ACHN (cell line): ENCODE measurements at regions not wholly inside any gene's neighbourhood (a gene's known extent, or its start where the extent isn't known, plus 50 kb on each side); places are given as distances from the start of the nearest gene placed in this dataset.
"Not testable (repeated sequence)": the region's sequence is repeated elsewhere in the genome, so short reads cannot be mapped to it uniquely, and the experiment has no call there.

Experiments used
- DNase-seq: peaks from one replicate; pipeline ENCODE4 v3.0.0-alpha.2; 2015
- in situ Hi-C: cut with HindIII; loops from 2 replicates; pipeline ENCODE4 v1.10.0; 2017; ENCODE audit warnings: low sequenced_read_pairs, low pct_ligation_motif_present, low pct_unique_long_range_greater_than_20kb

- in situ Hi-C loops: no loop called here
- no peak for DNase-seq
Measured at GRCh38 chr5:60546207-60546606, 153.8 kb downstream of the DEPDC1B start.

DNA sequence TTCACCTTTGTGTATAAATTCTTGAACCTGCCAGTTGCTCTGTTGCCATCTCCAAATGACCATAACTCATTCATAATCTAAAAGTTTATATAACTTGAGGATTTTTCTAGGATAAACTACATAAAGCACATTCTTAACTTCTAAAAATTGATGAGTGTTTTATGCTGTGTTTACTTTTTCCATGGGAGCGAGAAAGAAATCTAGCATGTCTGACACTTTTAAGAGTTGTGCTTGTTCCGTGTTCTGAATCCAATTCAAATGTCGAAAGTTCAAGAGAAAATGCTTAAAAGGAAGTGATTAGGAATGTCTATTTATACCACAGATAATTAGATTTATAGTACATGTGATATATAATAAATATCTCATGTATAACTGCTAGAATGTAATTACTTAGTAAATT is 154.4 kb downstream of the DEPDC1B start:
- in situ Hi-C loops: no loop called here
- DNase-seq: no peak

GRCh38 chr5:60544142-60544541 is 155.8 kb downstream of the DEPDC1B start:
- in situ Hi-C loops: no loop called here
- DNase-seq: no peak

- no peak for DNase-seq
- in situ Hi-C loops: no loop called here
Measured at GRCh38 chr5:60541980-60542379, 158.0 kb downstream of the DEPDC1B start.

GRCh38 chr5:60540856-60541805 is 158.8 kb downstream of the DEPDC1B start:
- DNase-seq: no peak
- in situ Hi-C loops: no loop called here

GRCh38 chr5:60538955-60539866 is 160.8 kb downstream of the DEPDC1B start:
- no peak for DNase-seq
- in situ Hi-C loops: no loop called here

DNA sequence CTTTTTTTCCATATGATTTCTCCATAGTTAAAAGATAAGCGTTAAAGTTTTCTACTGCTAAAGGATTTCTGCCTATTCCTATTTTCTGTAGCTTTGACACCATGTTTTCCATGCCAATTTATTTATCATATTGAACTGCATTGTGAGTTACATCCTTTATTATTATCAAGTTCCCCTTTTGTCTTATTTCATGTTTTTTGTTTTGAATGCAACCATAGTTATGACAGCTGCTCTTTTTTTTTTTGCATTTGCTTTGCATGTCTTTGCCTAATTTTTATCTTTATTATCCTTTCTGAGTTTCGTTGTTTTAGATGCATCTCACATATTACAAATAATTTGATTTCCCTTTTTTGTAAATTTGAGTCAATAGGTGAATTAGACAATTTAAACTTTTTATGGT is 161.5 kb downstream of the DEPDC1B start:
- in situ Hi-C loops: no loop called here
- DNase-seq: no peak

DNA sequence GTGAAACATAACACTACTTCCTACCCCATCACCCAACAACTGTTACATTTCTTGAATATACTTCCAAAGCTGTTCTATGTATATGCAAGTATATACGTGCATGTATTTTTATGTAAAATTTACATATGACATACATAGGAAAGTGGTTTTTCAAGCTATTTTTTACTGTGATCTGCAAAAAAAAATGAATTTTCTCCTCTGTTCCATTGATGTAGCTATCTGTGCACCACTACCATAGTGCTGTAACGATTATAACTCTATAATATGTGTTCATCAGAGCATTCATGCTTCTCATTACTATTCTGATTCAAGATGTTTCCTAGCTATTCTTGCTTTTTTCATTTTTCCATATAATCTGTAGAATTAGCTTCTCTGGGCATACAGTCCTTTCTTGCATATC is 164.0 kb downstream of the DEPDC1B start:
- in situ Hi-C loops: no loop called here
- no peak for DNase-seq

- no peak for DNase-seq
- in situ Hi-C loops: no loop called here
Measured at GRCh38 chr5:60535198-60535597, 164.8 kb downstream of the DEPDC1B start.

DNA sequence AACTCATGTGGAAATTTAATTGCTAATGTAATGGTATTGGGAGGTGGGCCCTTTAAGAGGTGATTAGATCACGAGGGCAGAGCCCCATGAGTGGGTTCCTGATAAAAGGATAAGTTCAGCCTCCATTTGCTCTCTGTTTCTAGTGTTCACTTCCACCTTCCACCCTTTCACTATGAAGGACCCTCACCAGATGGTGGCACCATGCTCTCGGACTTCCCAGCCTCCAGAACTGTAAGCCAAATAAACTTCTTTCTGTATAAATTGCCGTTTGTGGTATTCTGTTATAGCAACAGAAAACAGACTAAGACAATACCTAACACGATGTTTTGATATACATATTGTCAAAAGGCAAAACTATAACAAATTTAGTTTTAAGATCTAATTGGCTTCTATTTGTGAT is 166.2 kb downstream of the DEPDC1B start:
- in situ Hi-C loops: no loop called here
- DNase-seq: no peak

GRCh38 chr5:60532796-60533195 is 167.2 kb downstream of the DEPDC1B start:
- DNase-seq, in situ Hi-C loops: not testable (repeated sequence)

DNA sequence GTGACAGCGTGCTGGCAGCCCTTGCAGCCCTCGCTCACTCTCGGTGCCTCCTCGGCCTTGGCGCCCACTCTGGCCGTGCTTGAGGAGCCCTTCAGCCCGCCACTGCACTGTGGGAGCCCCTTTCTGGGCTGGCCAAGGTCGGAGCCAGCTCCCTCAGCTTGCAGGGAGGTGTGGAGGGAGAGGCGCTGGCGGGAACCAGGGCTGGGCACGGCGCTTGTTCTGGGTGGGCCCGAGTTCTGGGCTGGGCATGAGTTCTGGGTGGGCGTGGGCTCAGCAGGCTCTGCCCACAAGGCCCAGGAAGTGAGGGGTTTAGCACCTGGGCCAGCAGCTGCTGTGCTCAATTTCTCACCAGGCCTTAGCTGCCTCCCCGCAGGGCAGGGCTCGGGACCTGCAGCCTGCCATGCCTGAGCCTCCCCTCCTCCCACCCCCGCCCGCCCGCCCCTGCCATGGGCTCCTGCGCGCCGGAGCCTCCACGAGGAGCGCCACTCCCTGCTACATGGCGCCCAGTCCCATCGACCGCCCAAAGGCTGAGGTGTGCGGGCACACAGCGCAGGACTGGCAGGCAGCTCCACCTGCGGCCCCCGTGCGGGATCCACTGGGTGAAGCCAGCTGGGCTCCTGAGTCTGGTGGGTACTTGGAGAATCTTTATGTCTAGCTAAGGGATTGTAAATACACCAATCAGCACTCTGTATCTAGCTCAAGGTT is 169.7 kb downstream of the DEPDC1B start:
- DNase-seq, in situ Hi-C loops: not testable (repeated sequence)

DNA sequence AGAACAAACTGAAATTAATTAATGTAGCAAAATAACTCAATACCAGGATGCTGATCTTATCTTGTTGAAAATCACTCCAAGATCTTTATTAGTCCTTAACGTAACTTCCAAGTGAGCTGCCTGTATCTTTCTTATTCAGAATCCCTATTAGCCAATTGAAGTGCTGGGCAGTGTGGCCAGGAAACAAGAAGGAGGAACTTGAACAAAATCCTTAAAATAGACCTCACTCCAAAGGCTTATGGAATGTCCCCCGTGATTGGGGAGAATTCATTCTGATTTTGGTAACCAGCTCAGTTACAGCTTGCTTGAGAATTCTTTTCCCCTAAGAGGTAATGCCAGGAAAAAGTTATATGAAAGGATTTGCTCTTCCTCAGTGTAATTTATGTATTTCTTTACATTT is 171.0 kb downstream of the DEPDC1B start:
- in situ Hi-C loops: no loop called here
- no peak for DNase-seq

DNA sequence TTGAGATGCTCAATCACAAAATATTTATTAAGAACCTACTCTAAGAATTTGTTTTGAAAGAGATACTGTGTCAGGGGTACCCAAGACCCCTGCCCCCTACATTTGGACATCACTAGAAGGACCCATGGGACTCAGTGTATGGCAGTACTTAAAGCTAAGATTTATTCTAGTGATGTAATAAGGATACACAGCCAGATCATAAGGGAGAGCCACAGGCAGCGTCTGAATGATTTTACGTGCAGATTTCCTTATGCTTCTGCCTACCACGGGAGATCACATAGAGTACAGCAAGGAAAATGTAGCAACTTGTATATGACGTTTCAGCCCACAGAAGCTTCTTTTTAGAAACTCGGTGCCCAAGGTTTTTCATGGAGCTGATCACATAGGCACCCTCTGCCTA is 172.9 kb downstream of the DEPDC1B start:
- no peak for DNase-seq
- in situ Hi-C loops: no loop called here

DNA sequence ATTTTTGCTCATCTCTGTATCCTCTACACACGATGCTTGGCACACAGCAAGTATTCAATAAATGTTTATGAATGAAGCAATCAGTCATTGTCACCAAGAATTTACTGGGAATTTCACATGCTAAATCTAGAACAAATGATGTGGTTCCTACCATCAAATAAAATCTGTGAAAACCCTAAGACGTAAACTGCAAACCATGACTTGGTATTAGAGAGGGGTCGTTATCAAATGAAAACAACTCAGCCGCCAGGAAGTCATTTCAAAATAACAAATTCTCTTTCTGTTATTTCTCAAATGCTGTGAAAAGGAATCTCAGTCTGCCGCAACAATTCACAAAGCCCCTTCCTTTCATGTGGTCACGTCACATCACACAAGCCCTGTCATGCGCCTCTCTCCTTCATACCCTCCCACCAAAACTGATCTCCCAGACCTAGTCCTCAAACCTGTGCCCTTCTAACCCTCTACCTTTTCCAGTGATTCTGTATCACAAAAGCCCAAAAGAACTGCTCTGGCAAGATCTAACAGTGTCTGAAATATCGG is 173.6 kb downstream of the DEPDC1B start:
- in situ Hi-C loops: no loop called here
- no peak for DNase-seq

GRCh38 chr5:60522292-60522905 is 177.6 kb downstream of the DEPDC1B start:
- in situ Hi-C loops: no loop called here
- DNase-seq: no peak

DNA sequence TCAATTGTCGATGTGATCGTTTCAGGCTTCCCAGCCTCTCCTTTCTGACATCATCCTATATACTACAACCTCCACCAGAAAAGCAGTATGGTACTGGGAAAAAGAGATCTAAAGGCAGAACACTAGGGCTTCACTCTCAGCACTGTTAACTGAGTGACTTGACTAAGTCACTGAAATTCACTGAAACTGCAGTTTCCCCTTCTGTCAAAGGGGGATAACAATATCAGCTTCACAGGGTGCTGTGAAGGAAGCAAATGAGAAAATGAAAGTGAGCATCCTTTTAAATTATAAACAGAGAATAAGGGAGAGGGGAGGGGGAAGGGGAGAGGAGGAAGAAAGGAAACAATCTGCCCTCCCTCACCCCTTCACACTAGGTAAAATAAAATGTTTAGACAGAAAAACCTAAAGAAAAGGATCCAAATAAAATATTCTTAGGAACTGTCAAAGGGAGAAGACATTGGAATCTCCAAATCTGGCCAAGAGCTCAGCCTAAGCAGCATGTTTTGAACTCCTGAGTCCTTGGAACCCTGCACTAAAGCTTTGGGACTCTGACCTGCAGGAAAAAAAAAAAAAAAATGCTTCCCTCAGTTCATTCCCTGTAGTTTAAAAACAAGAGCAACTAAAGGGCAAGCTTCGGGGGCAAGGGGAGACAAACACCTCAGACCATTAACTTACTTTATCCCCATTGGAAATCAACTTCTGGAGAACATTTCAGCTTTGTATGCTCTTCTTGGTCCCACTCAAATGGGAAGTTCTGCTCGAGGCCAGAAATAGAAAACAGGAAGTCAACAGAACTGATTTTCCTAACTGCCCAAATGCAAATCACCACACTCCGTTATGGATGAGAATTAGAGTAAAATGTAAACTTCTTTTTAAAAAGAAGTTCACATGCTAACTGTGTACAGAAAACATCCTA is 178.3 kb downstream of the DEPDC1B start:
- in situ Hi-C loops: no loop called here
- DNase-seq: no peak
